ENCODE measurements at regions not wholly inside any gene's neighbourhood (a gene's known extent, or its start where the extent isn't known, plus 50 kb on each side); places are given as distances from the start of the nearest gene placed in this dataset.

DNA sequence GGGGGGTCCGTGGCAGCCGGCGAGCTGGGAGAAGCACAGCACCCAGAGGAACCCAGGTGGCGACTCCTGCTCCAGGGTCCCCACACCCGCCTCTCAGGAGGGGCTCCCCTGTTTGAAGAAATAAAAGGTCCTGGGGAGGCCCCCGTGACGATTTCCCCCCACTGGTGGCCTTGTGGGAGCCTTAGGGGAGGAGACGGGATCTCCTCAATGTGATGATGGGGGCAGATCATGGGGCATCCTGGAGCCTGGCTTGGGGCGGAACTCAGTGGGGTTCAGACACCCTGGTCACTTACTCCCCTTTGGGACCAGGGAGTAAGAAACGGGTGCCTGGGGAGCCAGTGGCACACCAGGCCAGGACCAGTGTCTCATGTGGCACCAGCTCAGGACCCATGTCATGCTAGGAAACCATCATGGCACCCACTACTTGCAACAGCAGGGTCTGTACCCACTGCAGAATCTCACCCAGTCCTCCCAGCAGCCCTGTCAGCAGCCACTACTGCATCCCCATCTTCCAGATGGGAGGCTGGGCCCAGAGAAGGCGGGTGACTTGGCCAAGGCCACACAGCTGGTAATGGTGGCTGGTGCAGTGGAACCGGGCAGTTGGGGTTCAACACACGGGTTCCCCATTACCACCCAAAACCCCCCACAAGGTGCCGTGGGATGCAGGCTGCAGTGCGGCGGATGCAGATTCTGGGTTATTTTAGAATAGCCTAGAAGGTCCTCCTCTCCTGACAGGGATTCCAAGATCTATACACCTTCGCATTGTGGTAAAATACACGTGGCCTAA lies 130.7 kb downstream of the CTTN start:
- WGBS (ENCODE audit: extremely low coverage, insufficient read length, low lambda C conversion rate): no CpG with 5 or more reads among the region's 18 CpGs
- no peak overlapping the region for H2AFZ ChIP-seq (ENCODE audit: low read length)
- no peak overlapping the region for H3K18ac ChIP-seq (ENCODE audit: insufficient read length, low read depth, low read length)
- no peaks in the 10 kb centered on the region for H3K36me3 Mint-ChIP-seq (ENCODE audit: insufficient read depth in 1 of 3, low read depth in 3 of 3)
- no peak overlapping the region for H2AK5ac ChIP-seq (ENCODE audit: insufficient read length, low read length)
- no peak overlapping the region for H3K4ac ChIP-seq (ENCODE audit: low read depth, low read length)
- H3K4me2 ChIP-seq (ENCODE audit: insufficient read depth, insufficient read length, low read length): no peak overlapping the region
- no peak overlapping the region for H2BK5ac ChIP-seq (ENCODE audit: insufficient read length, low read length)
- H4K5ac ChIP-seq (ENCODE audit: insufficient read length, low read depth, low read length): no peak overlapping the region
- no peak overlapping the region for H2BK20ac ChIP-seq (ENCODE audit: low read depth, low read length, poor library complexity, severe bottlenecking)
- no peak overlapping the region for H3K27ac ChIP-seq (ENCODE audit: insufficient read length, low read depth, low read length)
- H3K9me3 Mint-ChIP-seq: no peaks in the 10 kb centered on the region
- H3K23me2 ChIP-seq (ENCODE audit: insufficient read length, low read depth, low read length, poor library complexity, severe bottlenecking): no peaks in the 10 kb centered on the region
- H4K20me1 ChIP-seq (ENCODE audit: control insufficient read depth, insufficient read depth, insufficient read length): no peaks in the 10 kb centered on the region
- H3K27me3 Mint-ChIP-seq (ENCODE audit: low read depth): no peaks in the 10 kb centered on the region
- no peak overlapping the region for H3T11ph ChIP-seq (ENCODE audit: low read length)
- H2BK120ac ChIP-seq (ENCODE audit: low read depth, low read length, poor library complexity, severe bottlenecking): no peak overlapping the region
- no peak overlapping the region for H2BK12ac ChIP-seq (ENCODE audit: insufficient read length, low read depth, low read length)
- H3K4me1 ChIP-seq (ENCODE audit: insufficient read depth, low read length): peaks cover 20% of the 10 kb centered on the region; the same call in 1 of the 2 replicates
- H3K79me2 ChIP-seq (ENCODE audit: insufficient read depth, low read length): no peaks in the 10 kb centered on the region
- no peak overlapping the region for H3K56ac ChIP-seq (ENCODE audit: insufficient read length, low read depth, low read length)
- H4K8ac ChIP-seq (replicated peaks; ENCODE audit: insufficient read length, low read depth, low read length): no peak overlapping the region
- no peak overlapping the region for H3K14ac ChIP-seq (ENCODE audit: insufficient read depth, low read length)
- TF ChIP-seq, protein P1, sequence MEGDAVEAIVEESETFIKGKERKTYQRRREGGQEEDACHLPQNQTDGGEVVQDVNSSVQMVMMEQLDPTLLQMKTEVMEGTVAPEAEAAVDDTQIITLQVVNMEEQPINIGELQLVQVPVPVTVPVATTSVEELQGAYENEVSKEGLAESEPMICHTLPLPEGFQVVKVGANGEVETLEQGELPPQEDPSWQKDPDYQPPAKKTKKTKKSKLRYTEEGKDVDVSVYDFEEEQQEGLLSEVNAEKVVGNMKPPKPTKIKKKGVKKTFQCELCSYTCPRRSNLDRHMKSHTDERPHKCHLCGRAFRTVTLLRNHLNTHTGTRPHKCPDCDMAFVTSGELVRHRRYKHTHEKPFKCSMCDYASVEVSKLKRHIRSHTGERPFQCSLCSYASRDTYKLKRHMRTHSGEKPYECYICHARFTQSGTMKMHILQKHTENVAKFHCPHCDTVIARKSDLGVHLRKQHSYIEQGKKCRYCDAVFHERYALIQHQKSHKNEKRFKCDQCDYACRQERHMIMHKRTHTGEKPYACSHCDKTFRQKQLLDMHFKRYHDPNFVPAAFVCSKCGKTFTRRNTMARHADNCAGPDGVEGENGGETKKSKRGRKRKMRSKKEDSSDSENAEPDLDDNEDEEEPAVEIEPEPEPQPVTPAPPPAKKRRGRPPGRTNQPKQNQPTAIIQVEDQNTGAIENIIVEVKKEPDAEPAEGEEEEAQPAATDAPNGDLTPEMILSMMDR (conservative IDR thresholded peaks at IDR 0.05): no peak
- H3K79me1 ChIP-seq (ENCODE audit: insufficient read depth, low read depth, low read length, poor library complexity, severe bottlenecking): no peaks in the 10 kb centered on the region
- H3K27me3 ChIP-seq (ENCODE audit: insufficient read depth, low read length): no peaks in the 10 kb centered on the region
- no peak overlapping the region for H3K23ac ChIP-seq (ENCODE audit: insufficient read length, low read depth, low read length)
- H2BK15ac ChIP-seq (ENCODE audit: low read depth, low read length): no peak overlapping the region
- peaks cover 37 to 42% of the 10 kb centered on the region in 2 experiments for H3K4me1 Mint-ChIP-seq
- no peak overlapping the region for H4K91ac ChIP-seq (ENCODE audit: insufficient read length, low read depth, low read length)
- no peak overlapping the region for H3K4me3 Mint-ChIP-seq
- no peaks in the 10 kb centered on the region for H3K9me3 ChIP-seq (ENCODE audit: control insufficient read depth, low read depth, low read length)
- no peak overlapping the region for H3K9ac ChIP-seq (ENCODE audit: extremely low read depth, insufficient read length, low read length)
- no peak overlapping the region for H3K27ac Mint-ChIP-seq
- no peak for DNase-seq
